ENCODE measurements at regions not wholly inside any gene's neighbourhood (a gene's known extent, or its start where the extent isn't known, plus 50 kb on each side); places are given as distances from the start of the nearest gene placed in this dataset.

- no peak for TF ChIP-seq ATF2 (IDR thresholded peaks at IDR 0.05; ENCODE audit: low read length)
- TF ChIP-seq YY1 (IDR thresholded peaks at IDR 0.05; ENCODE audit: low read depth, low read length) = no peak
- TF ChIP-seq POU5F1 (IDR thresholded peaks at IDR 0.05; ENCODE audit: low read depth, low read length) = no peak
These were observed 89.0 kb upstream of the SELENOP start (continued) for GRCh38 chr5:42900734-42901133.
